ENCODE measurements at regions not wholly inside any gene's neighbourhood (a gene's known extent, or its start where the extent isn't known, plus 50 kb on each side); places are given as distances from the start of the nearest gene placed in this dataset.

GRCh38 chr4:129839687-129840086, 743.7 kb downstream of the C4orf33 start:
- no peak for TF ChIP-seq CTCF (IDR thresholded peaks at IDR 0.05)
- no peak for TF ChIP-seq EZH2 (IDR thresholded peaks at IDR 0.05; ENCODE audit: borderline replicate concordance, insufficient read depth, low read depth, low read length, poor library complexity, severe bottlenecking)

Data from B cell (primary cell).